DOHH2 (cell line): ENCODE measurements at regions not wholly inside any gene's neighbourhood (a gene's known extent, or its start where the extent isn't known, plus 50 kb on each side); places are given as distances from the start of the nearest gene placed in this dataset.

ENCODE experiments used
- H3F3A ChIP-seq: fragments of 200-600 bp; sonication (generic), shearing (Covaris generic); 2 replicates; pipeline ENCODE4 v1.6.0; 2016; ENCODE audit warnings: antibody characterized with exemption, mild to moderate bottlenecking; ENCODE audit not compliant: control insufficient read depth, insufficient read depth
- H3K27ac ChIP-seq: fragments of 200-600 bp; sonication (generic); 2 replicates; pipeline ENCODE4 v1.5.1; 2014; ENCODE audit warnings: low read depth, mild to moderate bottlenecking, low read length, moderate library complexity
- H3K27me3 ChIP-seq: fragments of 200-600 bp; sonication (generic); 2 replicates; pipeline ENCODE4 v1.6.1; 2014; ENCODE audit warnings: mild to moderate bottlenecking, low read length, mixed read lengths; ENCODE audit not compliant: control insufficient read depth
- H3K36me3 ChIP-seq: fragments of 200-600 bp; sonication (generic); 2 replicates; pipeline ENCODE4 v1.6.1; 2014; ENCODE audit warnings: mild to moderate bottlenecking, low read length, moderate library complexity, mixed read lengths; ENCODE audit not compliant: control insufficient read depth
- H3K4me1 ChIP-seq: fragments of 200-600 bp; sonication (generic); 2 replicates; pipeline ENCODE4 v1.6.1; 2014; ENCODE audit warnings: mild to moderate bottlenecking, low read length, mixed read lengths; ENCODE audit not compliant: control insufficient read depth
- H3K4me2 ChIP-seq: fragments of 200-600 bp; sonication (generic); 2 replicates; pipeline ENCODE4 v1.6.0; 2014; ENCODE audit warnings: mild to moderate bottlenecking, low read length, moderate library complexity
- H3K4me3 ChIP-seq: fragments of 200-600 bp; sonication (generic); 2 replicates; pipeline ENCODE4 v1.5.1; 2014; ENCODE audit warnings: mild to moderate bottlenecking, low read length, mixed read lengths
- H3K79me2 ChIP-seq: fragments of 200-600 bp; sonication (generic); 2 replicates; pipeline ENCODE4 v1.6.1; 2014; ENCODE audit warnings: mild to moderate bottlenecking, low read length, mixed read lengths; ENCODE audit not compliant: control insufficient read depth
- H3K9me2 ChIP-seq: fragments of 200-600 bp; sonication (generic); replicated peaks from 2 replicates; pipeline ENCODE4 v1.6.1; 2014; ENCODE audit warnings: mild to moderate bottlenecking, low read length, mixed read lengths; ENCODE audit not compliant: control insufficient read depth
- H3K9me3 ChIP-seq: fragments of 200-600 bp; sonication (generic); 2 replicates; pipeline ENCODE4 v1.6.1; 2014; ENCODE audit warnings: antibody characterized with exemption, low read length, mixed read lengths; ENCODE audit not compliant: control insufficient read depth, insufficient read depth
- H4K20me1 ChIP-seq: fragments of 200-600 bp; sonication (generic); 2 replicates; pipeline ENCODE4 v1.6.0; 2014; ENCODE audit warnings: low read depth, mild to moderate bottlenecking, antibody characterized with exemption, low read length, moderate library complexity; ENCODE audit not compliant: control insufficient read depth, insufficient read depth
- EZH2phosphoT487 ChIP-seq: fragments of 200-600 bp; sonication (generic); IDR thresholded peaks from 2 replicates; pipeline ENCODE4 v1.6.1; 2017; ENCODE audit warnings: borderline replicate concordance, mild to moderate bottlenecking, antibody characterized with exemption, low read length, moderate library complexity, mixed read lengths
- TF ChIP-seq, protein P1 (sequence below): fragments of 200-600 bp; sonication (generic); IDR thresholded peaks from one replicate; pipeline ENCODE4 v1.5.1; 2014; ENCODE audit warnings: antibody characterized with exemption, mild to moderate bottlenecking, low read depth, low read length; ENCODE audit not compliant: poor library complexity, severe bottlenecking

DNA sequence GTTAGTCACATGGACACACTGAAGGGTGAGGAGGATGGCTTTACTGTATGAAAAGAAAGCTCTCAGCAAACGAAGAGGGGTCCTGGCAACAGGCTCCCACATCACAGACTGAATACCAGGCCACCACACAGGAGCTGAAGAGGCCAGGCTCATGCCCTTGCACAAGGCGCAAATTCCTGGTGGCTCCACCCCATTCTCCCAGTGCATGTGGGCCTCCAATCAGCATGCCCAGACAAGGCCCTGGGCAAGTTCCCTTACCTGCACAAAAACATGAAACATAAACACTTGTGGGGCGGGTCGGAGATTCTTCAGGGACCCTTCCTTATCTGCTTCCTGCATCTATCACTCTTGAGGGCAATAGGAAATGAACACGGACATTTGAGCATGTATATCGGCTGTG lies 935.8 kb upstream of the EDIL3 start:
- H4K20me1 ChIP-seq = no peaks in the 10 kb centered on the region
- H3F3A ChIP-seq = no peaks in the 10 kb centered on the region
- H3K79me2 ChIP-seq = no peaks in the 10 kb centered on the region
- no peaks in the 10 kb centered on the region for H3K27me3 ChIP-seq
- no peak for TF ChIP-seq EZH2phosphoT487
- TF ChIP-seq, protein P1, sequence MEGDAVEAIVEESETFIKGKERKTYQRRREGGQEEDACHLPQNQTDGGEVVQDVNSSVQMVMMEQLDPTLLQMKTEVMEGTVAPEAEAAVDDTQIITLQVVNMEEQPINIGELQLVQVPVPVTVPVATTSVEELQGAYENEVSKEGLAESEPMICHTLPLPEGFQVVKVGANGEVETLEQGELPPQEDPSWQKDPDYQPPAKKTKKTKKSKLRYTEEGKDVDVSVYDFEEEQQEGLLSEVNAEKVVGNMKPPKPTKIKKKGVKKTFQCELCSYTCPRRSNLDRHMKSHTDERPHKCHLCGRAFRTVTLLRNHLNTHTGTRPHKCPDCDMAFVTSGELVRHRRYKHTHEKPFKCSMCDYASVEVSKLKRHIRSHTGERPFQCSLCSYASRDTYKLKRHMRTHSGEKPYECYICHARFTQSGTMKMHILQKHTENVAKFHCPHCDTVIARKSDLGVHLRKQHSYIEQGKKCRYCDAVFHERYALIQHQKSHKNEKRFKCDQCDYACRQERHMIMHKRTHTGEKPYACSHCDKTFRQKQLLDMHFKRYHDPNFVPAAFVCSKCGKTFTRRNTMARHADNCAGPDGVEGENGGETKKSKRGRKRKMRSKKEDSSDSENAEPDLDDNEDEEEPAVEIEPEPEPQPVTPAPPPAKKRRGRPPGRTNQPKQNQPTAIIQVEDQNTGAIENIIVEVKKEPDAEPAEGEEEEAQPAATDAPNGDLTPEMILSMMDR = no peak
- no peaks in the 10 kb centered on the region for H3K9me3 ChIP-seq
- H3K4me1 ChIP-seq = no peaks in the 10 kb centered on the region
- H3K27ac ChIP-seq = no peak overlapping the region
- no peaks in the 10 kb centered on the region for H3K9me2 ChIP-seq
- no peak overlapping the region for H3K4me2 ChIP-seq
- no peaks in the 10 kb centered on the region for H3K36me3 ChIP-seq
- H3K4me3 ChIP-seq = no peak overlapping the region

DNA sequence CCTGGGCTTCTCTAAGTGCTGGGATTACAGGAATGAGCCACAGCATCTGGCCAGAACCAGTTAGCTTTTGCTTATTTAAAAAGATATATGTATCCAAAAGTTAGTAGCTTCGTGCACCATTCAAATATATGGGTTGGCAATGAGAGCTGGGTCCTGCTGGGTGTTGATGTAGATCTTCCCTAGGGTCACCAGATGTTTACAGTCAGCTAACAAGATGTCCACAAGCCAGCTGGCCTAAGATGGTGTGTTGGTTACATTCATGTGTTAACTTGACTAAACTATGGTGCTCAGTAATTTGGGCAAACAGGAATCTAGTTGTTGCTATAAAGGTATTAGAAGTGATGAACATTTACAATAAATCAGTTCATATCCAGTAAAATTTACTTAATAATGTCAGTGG lies 948.6 kb upstream of the EDIL3 start:
- Histone ChIP-seq H3K79me2 (no peaks in the 10 kb centered on the region), H3F3A (no peaks in the 10 kb centered on the region), H4K20me1 (no peaks in the 10 kb centered on the region)

DNA sequence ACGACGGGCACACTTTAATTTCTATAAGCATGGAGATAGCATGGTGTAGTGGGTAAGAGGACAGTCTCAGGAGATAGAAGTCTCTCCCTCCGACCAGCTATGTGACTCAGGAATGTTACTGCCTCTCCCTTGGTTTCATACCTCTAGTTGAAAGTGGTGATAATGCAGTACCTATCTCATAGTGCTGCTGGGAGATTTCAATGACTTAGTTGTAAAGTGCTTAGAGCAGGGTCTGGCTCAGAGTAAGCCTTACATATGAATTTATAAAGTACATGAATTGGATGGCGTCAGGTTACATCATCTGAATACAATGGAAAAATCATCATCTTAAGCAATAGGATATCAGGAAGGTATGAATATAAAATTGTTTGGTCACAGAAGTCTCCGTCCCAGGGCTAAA lies 952.8 kb upstream of the EDIL3 start:
- H3K9me2 ChIP-seq = no peaks in the 10 kb centered on the region
- H4K20me1 ChIP-seq = no peaks in the 10 kb centered on the region
- H3K9me3 ChIP-seq = no peaks in the 10 kb centered on the region
- no peaks in the 10 kb centered on the region for H3F3A ChIP-seq
- no peak overlapping the region for H3K4me2 ChIP-seq
- TF ChIP-seq EZH2phosphoT487 = no peak
- TF ChIP-seq, protein P1 = no peak
- H3K79me2 ChIP-seq = no peaks in the 10 kb centered on the region
- no peaks in the 10 kb centered on the region for H3K27me3 ChIP-seq
- no peak overlapping the region for H3K4me3 ChIP-seq
- H3K36me3 ChIP-seq = no peaks in the 10 kb centered on the region
- no peak overlapping the region for H3K27ac ChIP-seq
- H3K4me1 ChIP-seq = no peaks in the 10 kb centered on the region

More for the DNA sequence above, 948.6 kb upstream of the EDIL3 start:
- no peaks in the 10 kb centered on the region for H3K9me3 ChIP-seq
- H3K27me3 ChIP-seq = no peaks in the 10 kb centered on the region
- H3K4me2 ChIP-seq = no peak overlapping the region
- H3K4me3 ChIP-seq = no peak overlapping the region
- no peaks in the 10 kb centered on the region for H3K4me1 ChIP-seq
- TF ChIP-seq, protein P1 = no peak
- TF ChIP-seq EZH2phosphoT487 = no peak
- no peak overlapping the region for H3K27ac ChIP-seq
- H3K9me2 ChIP-seq = no peaks in the 10 kb centered on the region
- no peaks in the 10 kb centered on the region for H3K36me3 ChIP-seq

DNA sequence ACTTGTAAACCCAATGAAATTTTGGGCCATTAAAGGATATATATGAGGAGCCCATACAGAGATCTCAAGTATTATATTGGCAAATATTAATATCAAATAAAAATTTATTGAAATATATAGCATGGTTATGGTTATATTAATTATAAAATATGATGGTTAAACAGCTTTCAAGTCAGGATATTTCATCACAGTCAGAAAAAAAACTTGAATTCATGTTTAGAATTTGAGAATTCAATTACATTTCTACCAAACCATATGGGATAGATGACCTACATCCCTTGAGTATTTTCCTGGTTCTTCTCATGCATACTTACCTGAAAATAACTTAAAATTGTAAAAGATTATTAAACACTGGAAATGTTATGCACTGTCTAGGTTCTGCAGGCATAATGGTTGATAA lies 956.1 kb upstream of the EDIL3 start:
- H3K27me3 ChIP-seq = no peaks in the 10 kb centered on the region
- H3K27ac ChIP-seq = no peak overlapping the region
- no peaks in the 10 kb centered on the region for H3F3A ChIP-seq
- no peaks in the 10 kb centered on the region for H3K9me3 ChIP-seq
- H3K4me3 ChIP-seq = no peak overlapping the region
- H3K4me2 ChIP-seq = no peak overlapping the region
- H3K79me2 ChIP-seq = no peaks in the 10 kb centered on the region
- TF ChIP-seq EZH2phosphoT487 = no peak
- no peaks in the 10 kb centered on the region for H3K36me3 ChIP-seq
- no peaks in the 10 kb centered on the region for H3K4me1 ChIP-seq
- no peaks in the 10 kb centered on the region for H4K20me1 ChIP-seq
- H3K9me2 ChIP-seq = no peaks in the 10 kb centered on the region
